ENCODE measurements at regions not wholly inside any gene's neighbourhood (a gene's known extent, or its start where the extent isn't known, plus 50 kb on each side); places are given as distances from the start of the nearest gene placed in this dataset.

DNA sequence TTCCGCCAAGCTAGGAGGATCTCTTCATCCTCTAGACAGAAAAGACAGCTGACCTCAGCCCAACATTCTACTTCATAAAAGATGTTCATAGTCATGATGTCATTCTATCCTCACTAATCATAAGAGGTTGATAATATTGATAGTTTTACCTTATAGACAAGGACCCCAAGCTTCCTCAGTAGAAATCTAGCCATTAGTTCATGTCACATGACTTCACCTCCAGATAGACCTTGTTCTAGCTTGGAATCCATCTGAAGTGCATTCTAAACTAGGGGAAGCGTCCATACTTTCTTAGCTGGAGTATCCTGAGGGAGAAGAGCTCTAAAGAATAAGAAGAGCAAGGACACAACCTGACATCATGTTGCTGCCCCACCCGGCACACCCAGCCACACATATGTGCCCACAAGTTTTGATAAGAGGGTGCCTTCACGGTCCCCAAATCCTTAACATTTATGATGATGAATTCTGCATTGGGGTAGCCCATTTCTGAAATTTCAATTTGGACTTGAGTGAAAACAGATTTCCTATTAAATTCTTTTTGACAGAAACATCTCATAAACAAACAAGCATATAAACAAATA is 292.5 kb upstream of the STXBP5 start:
- no peak for DNase-seq
- H3K27me3 Mint-ChIP-seq, result peaks cover 5% of the 10 kb centered on the region
- ChIA-PET CTCF (interaction anchor here (0.6 to 1.2 kb wide), 2 partner anchors 33 to 91 kb away, joined by 3 read pairs; no protein-coding TSS in a partner anchor), POLR2A (no interaction called here)
- no peaks in the 10 kb centered on the region for H3K9me3 Mint-ChIP-seq (ENCODE audit: low read depth)
- H3K4me3 Mint-ChIP-seq, result no peak overlapping the region
- no peak for ATAC-seq
- no peak overlapping the region for H3K27ac Mint-ChIP-seq
- H3K4me1 Mint-ChIP-seq, result peaks cover 21% of the 10 kb centered on the region
- no peaks in the 10 kb centered on the region for H3K36me3 Mint-ChIP-seq (ENCODE audit: low read depth)
- intact Hi-C loops (cut with DNase I, micrococcal nuclease), result no loop called here

DNA sequence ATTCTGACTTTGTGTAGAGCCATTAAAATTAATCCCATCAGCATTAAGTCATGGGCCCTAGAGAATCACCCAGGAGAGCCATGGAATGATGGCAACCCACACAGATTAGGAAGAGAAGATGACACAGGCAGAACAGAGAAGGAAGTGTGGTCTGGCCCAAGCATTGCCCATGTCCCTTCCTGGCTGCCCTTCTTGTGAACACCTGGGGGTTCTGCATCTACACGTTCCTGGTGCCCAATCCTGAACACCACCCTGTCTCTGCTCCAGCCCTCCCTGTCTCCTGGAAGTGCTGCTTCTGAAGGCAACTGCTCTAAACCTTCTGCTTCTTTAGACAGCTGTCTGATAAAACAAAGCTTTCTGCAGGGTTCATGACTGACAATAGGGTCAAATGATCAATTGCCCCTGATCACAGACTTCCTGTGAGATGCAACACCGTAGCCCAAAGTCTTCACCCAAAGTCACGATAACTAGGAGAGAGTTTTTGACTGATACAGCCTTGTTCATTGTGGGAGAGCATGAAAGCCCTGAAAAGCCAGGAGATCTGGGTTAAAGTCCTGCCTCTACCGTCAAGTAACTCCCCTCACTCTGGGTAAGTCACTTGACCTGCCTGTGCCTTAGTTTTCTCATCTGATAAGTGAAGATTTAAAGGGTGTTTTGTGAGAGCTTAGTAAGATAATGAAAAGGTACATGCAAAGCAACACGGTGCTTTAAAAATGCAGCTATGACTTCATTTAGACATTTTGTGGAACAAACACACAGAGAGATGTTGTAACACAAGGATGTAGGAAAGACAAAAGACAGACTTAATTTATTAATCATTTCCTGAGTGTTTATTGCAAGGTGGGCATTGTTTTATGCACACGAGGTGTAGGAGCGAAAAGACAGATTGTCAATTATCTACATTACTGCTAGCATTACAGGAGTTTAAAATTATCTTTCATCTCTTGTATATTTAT is 291.2 kb upstream of the STXBP5 start:
- CTCF ChIA-PET, result no interaction called here
- H3K4me1 Mint-ChIP-seq, result peaks cover 21% of the 10 kb centered on the region
- intact Hi-C loops (cut with DNase I, micrococcal nuclease), result no loop called here

DNA sequence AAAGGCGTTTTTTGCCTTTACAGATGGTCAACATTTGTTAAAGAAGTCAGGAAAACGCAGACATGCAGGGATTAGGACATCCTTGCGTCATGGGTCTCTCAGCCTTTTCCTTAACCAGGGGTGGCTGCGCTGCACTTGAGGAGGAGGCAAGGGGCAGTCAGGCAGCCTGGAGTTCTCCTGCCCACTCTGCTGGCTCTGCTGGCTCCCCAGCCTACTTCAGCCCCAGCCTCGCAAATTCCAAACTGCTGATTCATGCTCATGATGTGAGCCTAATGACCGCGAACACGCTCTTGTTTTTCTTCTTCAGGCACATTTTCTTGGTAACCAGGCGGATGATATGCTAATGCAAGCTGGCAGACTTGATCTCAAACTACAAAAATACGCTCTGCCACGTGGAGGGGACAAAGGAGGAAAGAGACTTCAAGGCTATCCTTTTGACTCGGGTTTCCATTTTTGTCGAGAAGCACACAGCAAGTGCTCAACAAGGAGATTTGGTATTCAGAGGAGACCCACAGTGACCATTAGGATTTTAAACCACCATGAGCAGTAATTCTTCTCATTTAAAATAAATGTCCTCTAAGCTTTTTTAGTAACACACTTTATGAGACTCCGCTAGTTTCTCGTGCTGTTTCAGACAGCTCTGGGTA is 290.3 kb upstream of the STXBP5 start:
- peaks cover 5% of the 10 kb centered on the region for H3K27me3 Mint-ChIP-seq
- intact Hi-C loops (cut with DNase I, micrococcal nuclease), result loop anchor here (2.0 kb wide), 2 partner anchors 57 to 61 kb away; no protein-coding TSS in a partner anchor
- CTCF ChIA-PET, result no interaction called here
- H3K36me3 Mint-ChIP-seq (ENCODE audit: low read depth), result no peaks in the 10 kb centered on the region
- POLR2A ChIA-PET, result no interaction called here
- H3K4me1 Mint-ChIP-seq, result peaks cover 21% of the 10 kb centered on the region
- H3K9me3 Mint-ChIP-seq (ENCODE audit: low read depth), result no peaks in the 10 kb centered on the region
- ATAC-seq, result peak; percentile 51
- H3K27ac Mint-ChIP-seq, result no peak overlapping the region
- H3K4me3 Mint-ChIP-seq, result no peak overlapping the region
- DNase-seq, result peak; percentile 41

More for the DNA sequence above, 291.2 kb upstream of the STXBP5 start:
- no peaks in the 10 kb centered on the region for H3K36me3 Mint-ChIP-seq (ENCODE audit: low read depth)
- H3K9me3 Mint-ChIP-seq (ENCODE audit: low read depth), result no peaks in the 10 kb centered on the region
- H3K4me3 Mint-ChIP-seq, result no peak overlapping the region
- peaks cover 5% of the 10 kb centered on the region for H3K27me3 Mint-ChIP-seq
- no peak for DNase-seq
- POLR2A ChIA-PET, result no interaction called here
- no peak for ATAC-seq
- H3K27ac Mint-ChIP-seq, result no peak overlapping the region

DNA sequence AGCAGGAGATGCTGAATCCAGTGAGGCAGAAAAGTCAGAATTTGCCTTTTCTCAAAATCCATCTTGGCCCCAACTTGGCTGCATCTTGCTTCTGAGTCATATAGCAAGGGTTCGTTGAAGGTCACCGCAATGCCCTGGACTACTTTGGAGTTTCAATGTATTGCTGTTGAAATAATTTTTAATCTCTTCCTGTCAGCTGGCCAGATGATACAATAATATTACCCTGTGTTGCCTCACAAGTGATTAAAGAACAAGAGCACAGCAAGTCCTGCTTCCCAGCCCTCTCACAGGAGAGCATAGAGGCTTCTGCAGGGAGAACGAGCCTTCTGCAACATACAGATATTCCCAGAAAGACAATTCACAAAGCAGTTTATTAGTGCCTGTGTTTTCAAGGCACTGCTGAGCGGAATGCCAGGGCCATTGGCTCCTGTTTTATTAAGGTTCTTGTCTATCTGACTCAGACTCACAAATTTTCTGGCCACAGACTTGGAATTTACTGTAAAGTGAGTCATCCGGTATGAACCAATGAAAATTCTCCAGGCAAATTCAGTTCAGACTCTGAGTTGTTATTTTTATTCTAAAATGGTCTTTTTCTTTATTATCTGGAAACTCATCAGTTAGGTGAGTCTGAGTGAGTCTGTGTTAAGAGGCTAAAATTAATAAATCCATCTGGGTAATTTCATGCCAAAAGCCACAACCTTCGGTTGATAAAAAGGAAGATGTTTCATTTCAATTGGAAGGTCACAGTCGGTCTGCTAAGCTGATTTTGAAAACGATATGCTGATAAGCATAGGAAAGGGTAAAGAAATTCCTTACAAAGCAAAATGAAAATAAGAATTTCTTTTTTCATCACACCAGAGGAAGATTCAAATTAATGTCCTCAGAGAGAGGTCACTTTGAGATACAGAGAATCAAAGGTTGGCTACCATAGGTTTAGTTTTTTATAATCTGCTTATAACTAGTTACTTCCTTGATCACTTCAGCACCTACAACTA is 289.4 kb upstream of the STXBP5 start:
- Mint-ChIP-seq H3K4me1 (peaks cover 21% of the 10 kb centered on the region), H3K36me3 (ENCODE audit: low read depth) (no peaks in the 10 kb centered on the region), H3K9me3 (ENCODE audit: low read depth) (no peaks in the 10 kb centered on the region), H3K27me3 (peaks cover 5% of the 10 kb centered on the region), H3K27ac (no peak overlapping the region), H3K4me3 (no peak overlapping the region)
- intact Hi-C loops (cut with DNase I, micrococcal nuclease), result loop anchor here (2.0 kb wide), 2 partner anchors 58 to 62 kb away; no protein-coding TSS in a partner anchor
- ATAC-seq, result no peak
- no peak for DNase-seq
- POLR2A ChIA-PET, result no interaction called here
- CTCF ChIA-PET, result no interaction called here

DNA sequence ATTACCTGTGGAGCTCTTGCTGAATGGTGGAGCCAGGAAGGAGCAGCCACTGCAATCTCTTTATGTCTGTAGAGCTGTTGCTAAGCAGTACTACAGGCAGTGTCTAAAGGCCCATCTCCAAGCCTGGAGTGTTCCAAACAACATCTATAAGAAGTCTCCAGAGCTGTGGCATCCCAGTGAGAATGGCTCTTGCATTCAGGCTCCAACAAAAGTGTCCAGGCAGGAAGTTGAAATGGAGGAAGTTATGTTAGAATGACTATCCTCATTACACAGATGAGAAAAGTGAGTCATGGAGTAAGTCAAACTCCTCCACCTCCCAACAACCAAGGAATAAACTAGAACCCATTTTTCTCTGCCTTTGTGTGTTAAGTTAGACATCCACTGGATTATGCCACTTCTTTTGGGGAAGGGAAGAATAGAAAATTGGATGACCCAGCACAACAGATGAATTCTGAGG is 288.5 kb upstream of the STXBP5 start:
- Mint-ChIP-seq H3K36me3 (ENCODE audit: low read depth) (no peaks in the 10 kb centered on the region), H3K4me3 (no peak overlapping the region), H3K4me1 (peaks cover 21% of the 10 kb centered on the region), H3K9me3 (ENCODE audit: low read depth) (no peaks in the 10 kb centered on the region), H3K27ac (no peak overlapping the region), H3K27me3 (peaks cover 5% of the 10 kb centered on the region)
- CTCF ChIA-PET, result no interaction called here
- POLR2A ChIA-PET, result interaction anchor here (0.6 kb wide), 1 partner anchor 502 kb away, joined by 3 read pairs; no protein-coding TSS in a partner anchor
- DNase-seq (no peak), ATAC-seq (peak; percentile 39)
- intact Hi-C loops (cut with DNase I, micrococcal nuclease), result loop anchor here (2.0 kb wide), 2 partner anchors 59 to 63 kb away; no protein-coding TSS in a partner anchor

DNA sequence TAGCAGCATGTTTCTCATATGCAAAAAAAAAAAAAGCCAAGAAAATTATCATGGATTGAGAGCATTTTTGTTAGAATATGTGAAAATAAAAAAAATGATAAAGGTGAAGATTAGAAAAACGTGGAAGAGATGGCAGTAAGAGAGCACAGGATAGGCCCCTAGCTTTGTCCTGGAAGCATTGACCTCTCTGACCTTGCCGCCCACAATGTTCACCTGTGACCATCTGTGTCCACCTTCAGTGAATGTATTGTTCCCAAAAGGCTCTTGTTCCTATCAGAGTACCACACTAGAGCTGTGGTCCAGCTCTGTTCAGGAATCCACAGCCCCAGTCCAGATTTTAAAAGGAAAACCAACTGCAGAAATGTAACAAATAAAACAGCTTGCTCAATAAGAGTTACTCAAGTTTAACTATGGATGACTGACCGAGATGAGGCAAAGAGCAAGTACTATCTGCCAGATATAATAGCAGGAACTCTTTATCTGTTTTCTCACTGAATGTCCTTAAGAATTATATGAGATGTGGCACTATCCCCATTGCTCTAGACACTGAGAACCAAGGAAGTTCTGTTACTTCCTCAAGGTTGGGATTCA is 287.7 kb upstream of the STXBP5 start:
- ATAC-seq (no peak), DNase-seq (no peak)
- POLR2A ChIA-PET, result no interaction called here
- Mint-ChIP-seq H3K27ac (no peak overlapping the region), H3K27me3 (peaks cover 5% of the 10 kb centered on the region), H3K36me3 (ENCODE audit: low read depth) (no peaks in the 10 kb centered on the region), H3K9me3 (ENCODE audit: low read depth) (no peaks in the 10 kb centered on the region), H3K4me1 (peaks cover 21% of the 10 kb centered on the region), H3K4me3 (no peak overlapping the region)
- intact Hi-C loops (cut with DNase I, micrococcal nuclease), result no loop called here
- CTCF ChIA-PET, result no interaction called here

DNA sequence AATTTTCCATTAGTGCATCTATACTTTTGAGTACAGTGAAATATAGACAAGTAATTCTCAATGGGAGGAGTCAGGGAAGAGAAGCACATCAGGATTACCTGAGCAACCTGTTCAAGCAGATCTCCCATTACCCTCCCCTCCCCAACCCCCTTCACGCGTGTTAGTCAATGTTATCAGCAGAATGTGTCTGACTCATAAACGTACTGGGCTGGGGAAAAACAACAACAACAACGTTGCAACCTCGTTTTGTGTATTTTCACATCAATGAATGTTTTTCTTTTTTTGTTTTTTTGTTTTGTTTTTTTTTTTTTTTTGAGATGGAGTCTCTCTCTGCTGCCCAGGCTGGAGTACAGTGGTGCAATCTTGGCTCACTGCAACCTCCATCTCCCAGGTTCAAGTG is 287.0 kb upstream of the STXBP5 start:
- Mint-ChIP-seq H3K27ac (no peak overlapping the region), H3K4me3 (no peak overlapping the region), H3K4me1 (peaks cover 21% of the 10 kb centered on the region), H3K27me3 (peaks cover 5% of the 10 kb centered on the region), H3K9me3 (ENCODE audit: low read depth) (no peaks in the 10 kb centered on the region), H3K36me3 (ENCODE audit: low read depth) (no peaks in the 10 kb centered on the region)
- ChIA-PET CTCF (no interaction called here), POLR2A (no interaction called here)
- ATAC-seq (no peak), DNase-seq (no peak)
- intact Hi-C loops (cut with DNase I, micrococcal nuclease), result no loop called here

DNA sequence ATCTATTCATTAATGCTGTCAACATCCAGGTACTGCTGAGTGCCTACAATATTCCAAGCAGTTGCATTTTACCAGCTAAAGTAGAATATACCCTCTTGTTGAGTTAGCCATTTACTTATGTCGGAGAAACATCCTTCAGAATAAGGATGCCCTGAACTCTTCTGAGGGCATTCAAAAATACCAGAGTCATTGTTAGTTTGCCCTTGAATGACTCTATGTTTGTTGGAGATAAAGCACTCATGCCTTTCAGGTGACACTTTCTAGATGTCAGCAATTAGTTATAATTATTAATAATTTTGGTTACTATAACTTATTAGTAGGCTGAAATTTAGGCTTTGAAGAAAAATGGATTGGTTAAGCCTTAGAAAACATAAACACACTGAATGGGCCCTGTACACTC is 286.2 kb upstream of the STXBP5 start:
- ATAC-seq (no peak), DNase-seq (no peak)
- ChIA-PET POLR2A (no interaction called here), CTCF (no interaction called here)
- intact Hi-C loops (cut with DNase I, micrococcal nuclease), result no loop called here
- Mint-ChIP-seq H3K4me1 (peaks cover 21% of the 10 kb centered on the region), H3K4me3 (no peak overlapping the region), H3K9me3 (ENCODE audit: low read depth) (no peaks in the 10 kb centered on the region), H3K27ac (no peak overlapping the region), H3K36me3 (ENCODE audit: low read depth) (no peaks in the 10 kb centered on the region), H3K27me3 (peaks cover 7% of the 10 kb centered on the region)

DNA sequence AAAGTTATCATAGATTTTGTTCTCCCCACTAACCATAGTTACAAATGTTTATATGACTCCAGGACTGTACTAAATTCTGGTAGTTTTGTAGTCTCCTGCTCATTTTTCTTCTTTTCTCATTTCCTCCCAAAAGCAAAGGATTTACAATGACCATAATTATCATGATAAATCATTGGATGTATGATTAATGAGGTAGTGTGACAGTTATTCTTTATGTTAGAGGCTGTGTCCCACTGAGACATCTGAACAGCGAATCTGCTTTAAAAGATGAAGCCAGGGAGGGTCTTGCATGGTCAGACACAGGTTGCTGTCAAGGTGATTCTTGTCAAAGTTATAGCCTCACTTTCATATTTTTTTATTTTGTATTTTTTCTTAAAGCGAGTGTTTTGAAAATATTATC is 285.2 kb upstream of the STXBP5 start:
- ATAC-seq (no peak), DNase-seq (no peak)
- Mint-ChIP-seq H3K27me3 (peaks cover 5% of the 10 kb centered on the region), H3K4me3 (no peak overlapping the region), H3K9me3 (ENCODE audit: low read depth) (no peaks in the 10 kb centered on the region), H3K27ac (no peak overlapping the region), H3K36me3 (ENCODE audit: low read depth) (no peaks in the 10 kb centered on the region), H3K4me1 (peaks cover 18% of the 10 kb centered on the region)
- intact Hi-C loops (cut with DNase I, micrococcal nuclease), result no loop called here
- CTCF ChIA-PET, result no interaction called here
- POLR2A ChIA-PET, result no interaction called here

DNA sequence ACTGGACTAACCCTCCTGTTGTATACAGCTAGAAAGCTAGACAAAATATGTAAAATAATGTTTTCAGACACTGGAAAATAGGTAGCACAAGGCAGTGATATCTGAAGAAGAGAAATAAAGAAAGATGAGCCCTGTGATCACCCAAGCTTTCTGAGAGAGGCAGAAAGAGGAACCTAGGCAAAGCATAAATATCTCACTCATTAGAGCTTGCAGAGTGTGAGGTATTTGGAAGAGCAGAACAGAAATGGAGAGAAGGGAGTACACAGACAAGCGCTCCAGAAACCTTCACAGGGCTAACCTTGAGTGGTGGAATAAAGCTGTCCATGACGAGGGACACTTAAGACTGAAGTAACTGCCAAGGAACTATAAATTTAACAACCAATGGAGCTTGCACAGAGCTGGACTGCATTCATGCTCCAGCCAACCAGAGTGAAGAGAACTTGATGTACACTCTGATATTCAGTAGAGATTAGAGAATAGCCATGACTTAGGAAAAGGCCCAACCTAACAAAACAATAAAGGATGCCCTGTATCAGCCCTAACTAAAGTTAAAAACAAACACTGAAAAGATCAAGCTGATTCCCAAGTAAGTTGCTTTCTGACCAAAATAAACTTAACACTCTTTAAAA is 280.9 kb upstream of the STXBP5 start:
- Mint-ChIP-seq H3K27ac (no peak overlapping the region), H3K9me3 (ENCODE audit: low read depth) (no peaks in the 10 kb centered on the region), H3K36me3 (ENCODE audit: low read depth) (no peaks in the 10 kb centered on the region), H3K27me3 (peaks cover 2% of the 10 kb centered on the region), H3K4me1 (peaks cover 5% of the 10 kb centered on the region), H3K4me3 (no peak overlapping the region)
- no peak for ATAC-seq
- DNase-seq, result no peak
- ChIA-PET CTCF (interaction anchor here (0.6 kb wide), 1 partner anchor 399 kb away, joined by 3 read pairs; no protein-coding TSS in a partner anchor), POLR2A (no interaction called here)
- intact Hi-C loops (cut with DNase I, micrococcal nuclease), result no loop called here
